GM23248 (cell line): ENCODE measurements at regions not wholly inside any gene's neighbourhood (a gene's known extent, or its start where the extent isn't known, plus 50 kb on each side); places are given as distances from the start of the nearest gene placed in this dataset.

Experiments
- DNase-seq: peaks from one replicate; pipeline ENCODE4 v3.0.0-alpha.2; 2015
- H2AFZ ChIP-seq: fragments of 200-600 bp; sonication (generic); 2 replicates; pipeline ENCODE4 v1.6.1; 2016; ENCODE audit warnings: antibody characterized with exemption
- H3F3A ChIP-seq: fragments of 200-600 bp; sonication (generic); 2 replicates; pipeline ENCODE4 v1.6.1; 2016; ENCODE audit warnings: mild to moderate bottlenecking, antibody characterized with exemption, mixed run types; ENCODE audit not compliant: insufficient read depth
- H3K27ac ChIP-seq: fragments of 200-600 bp; sonication (generic); 2 replicates; pipeline ENCODE4 v1.5.1; 2016; ENCODE audit warnings: mild to moderate bottlenecking
- H3K27me3 ChIP-seq: fragments of 200-600 bp; sonication (generic); replicated peaks from 2 replicates; pipeline ENCODE4 v1.6.1; 2016; ENCODE audit warnings: mild to moderate bottlenecking; ENCODE audit not compliant: insufficient read depth
- H3K36me3 ChIP-seq: fragments of 200-600 bp; sonication (generic); 2 replicates; pipeline ENCODE4 v1.6.1; 2016; ENCODE audit warnings: low read depth, mild to moderate bottlenecking
- H3K4me1 ChIP-seq: fragments of 200-600 bp; sonication (generic); 2 replicates; pipeline ENCODE4 v1.6.1; 2016; ENCODE audit warnings: mild to moderate bottlenecking; ENCODE audit not compliant: insufficient read depth
- H3K4me2 ChIP-seq: fragments of 200-600 bp; sonication (generic); one replicate; pipeline ENCODE4 v1.6.1; 2016; ENCODE audit warnings: mild to moderate bottlenecking; ENCODE audit not compliant: unreplicated experiment
- H3K4me3 ChIP-seq: fragments of 200-600 bp; sonication (generic); 2 replicates; pipeline ENCODE4 v1.5.1; 2016; ENCODE audit warnings: mild to moderate bottlenecking
- H3K79me2 ChIP-seq: fragments of 200-600 bp; sonication (generic); 2 replicates; pipeline ENCODE4 v1.6.1; 2016; ENCODE audit warnings: mild to moderate bottlenecking; ENCODE audit not compliant: insufficient read depth
- H3K9ac ChIP-seq: fragments of 200-600 bp; sonication (generic); 2 replicates; pipeline ENCODE4 v1.6.1; 2016; ENCODE audit warnings: mild to moderate bottlenecking
- H3K9me2 ChIP-seq: fragments of 200-600 bp; sonication (generic); 2 replicates; pipeline ENCODE4 v1.6.1; 2016; ENCODE audit warnings: mixed run types, mild to moderate bottlenecking, moderate library complexity; ENCODE audit not compliant: insufficient read depth
- H3K9me3 ChIP-seq: fragments of 200-600 bp; sonication (generic); one replicate; pipeline ENCODE4 v1.6.1; 2017; ENCODE audit warnings: low read depth
- H4K20me1 ChIP-seq: fragments of 200-600 bp; sonication (generic); 2 replicates; pipeline ENCODE4 v1.6.0; 2016; ENCODE audit not compliant: insufficient read depth
- EZH2 ChIP-seq: fragments of 200-600 bp; sonication (generic); IDR thresholded peaks from 2 replicates; pipeline ENCODE4 v1.6.1; 2018; ENCODE audit warnings: antibody characterized with exemption, mild to moderate bottlenecking; ENCODE audit not compliant: insufficient read depth, poor library complexity, severe bottlenecking
- EZH2phosphoT487 ChIP-seq: fragments of 200-600 bp; sonication (generic); IDR thresholded peaks from 2 replicates; pipeline ENCODE4 v1.6.1; 2018; ENCODE audit warnings: antibody characterized with exemption, moderate library complexity, mild to moderate bottlenecking, low read depth; ENCODE audit not compliant: insufficient read depth
- whole genome bisulfite sequencing, 2 experiments: methylation state at CpG; one replicate each; pipeline ENCODE4 v1.1.6; 2015 to 2017; ENCODE audit warnings: low lambda C conversion rate in 2 of 2, low coverage in 1 of 2; ENCODE audit errors: missing lambda C conversion rate in 2 of 2; 5-methylcytosine and 5-hydroxymethylcytosine counted together
- in situ Hi-C: fragments of 300-500 bp; cut with MboI; formaldehyde crosslinking; loops from 2 replicates; pipeline ENCODE4 v1.15.0; 2020

DNA sequence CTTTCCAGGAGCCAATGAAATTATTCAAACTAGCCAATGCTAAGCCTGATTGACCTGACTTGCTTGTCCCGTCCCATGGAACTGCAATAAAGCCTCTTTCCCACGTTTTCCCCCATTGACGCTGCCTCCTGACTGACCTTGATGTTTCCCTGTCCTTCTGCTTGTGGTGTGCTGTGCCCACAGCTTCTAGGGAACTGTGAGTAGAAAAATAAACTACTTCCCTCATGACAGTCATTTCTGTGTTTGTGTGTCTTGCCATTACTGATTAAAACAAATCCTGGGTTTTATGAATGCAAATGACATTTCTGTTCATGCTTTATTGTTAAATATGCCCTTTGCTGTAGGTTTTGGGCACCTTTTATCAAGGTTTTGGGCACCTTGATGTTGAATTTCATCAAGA, 91.3 kb upstream of the ABI1 start:
- no peak overlapping the region for H2AFZ ChIP-seq
- no peaks in the 10 kb centered on the region for H4K20me1 ChIP-seq
- no peaks in the 10 kb centered on the region; the same call in 1 of the 2 replicates for H3K27me3 ChIP-seq
- H3K27ac ChIP-seq = no peak overlapping the region
- DNase-seq = no peak
- no peaks in the 10 kb centered on the region for H3K79me2 ChIP-seq
- in situ Hi-C loops = no loop called here
- no peaks in the 10 kb centered on the region for H3F3A ChIP-seq
- H3K4me1 ChIP-seq = no peaks in the 10 kb centered on the region
- no peak overlapping the region for H3K9ac ChIP-seq
- H3K9me2 ChIP-seq = no peaks in the 10 kb centered on the region
- H3K4me3 ChIP-seq = no peak overlapping the region
- WGBS, 2 experiments = 49 to 64% methylated on average over 3 of the region's 3 CpGs
- TF ChIP-seq EZH2 (no peak), EZH2phosphoT487 (no peak)
- no peaks in the 10 kb centered on the region for H3K9me3 ChIP-seq
- no peaks in the 10 kb centered on the region for H3K36me3 ChIP-seq
- no peak overlapping the region for H3K4me2 ChIP-seq

DNA sequence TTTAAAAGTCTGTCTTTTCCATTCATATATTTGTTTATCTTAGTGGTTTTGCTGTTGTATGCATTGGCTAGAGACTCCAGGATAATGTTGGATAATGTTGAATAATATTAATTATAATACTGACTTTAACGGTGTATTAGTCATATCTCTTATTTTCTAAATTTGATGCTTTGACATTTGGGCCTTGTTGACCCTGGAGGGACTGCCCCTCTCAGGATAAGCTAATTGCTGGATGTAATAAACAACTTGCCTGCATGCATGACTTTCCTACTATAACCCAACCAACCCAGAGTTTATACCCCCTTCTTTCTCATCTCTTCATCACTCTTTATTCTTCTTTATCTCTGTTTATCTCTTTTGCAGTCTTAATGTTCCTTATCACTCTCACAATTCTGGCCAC, 90.9 kb upstream of the ABI1 start:
- H3K4me1 ChIP-seq = no peaks in the 10 kb centered on the region
- H3F3A ChIP-seq = no peaks in the 10 kb centered on the region
- H3K27me3 ChIP-seq = peaks cover 2% of the 10 kb centered on the region; the same call in 1 of the 2 replicates
- H3K4me2 ChIP-seq = no peak overlapping the region
- no peaks in the 10 kb centered on the region for H3K9me3 ChIP-seq
- TF ChIP-seq EZH2 = no peak
- TF ChIP-seq EZH2phosphoT487 = no peak
- H3K79me2 ChIP-seq = no peaks in the 10 kb centered on the region
- WGBS, 2 experiments = 88 to 100% methylated on average over 1 of the region's 1 CpG
- no peak overlapping the region for H3K4me3 ChIP-seq
- no peaks in the 10 kb centered on the region for H3K36me3 ChIP-seq
- in situ Hi-C loops = no loop called here
- H3K27ac ChIP-seq = no peak overlapping the region
- no peaks in the 10 kb centered on the region for H3K9me2 ChIP-seq
- no peak for DNase-seq
- H2AFZ ChIP-seq = no peak overlapping the region
- H3K9ac ChIP-seq = no peak overlapping the region
- H4K20me1 ChIP-seq = no peaks in the 10 kb centered on the region

DNA sequence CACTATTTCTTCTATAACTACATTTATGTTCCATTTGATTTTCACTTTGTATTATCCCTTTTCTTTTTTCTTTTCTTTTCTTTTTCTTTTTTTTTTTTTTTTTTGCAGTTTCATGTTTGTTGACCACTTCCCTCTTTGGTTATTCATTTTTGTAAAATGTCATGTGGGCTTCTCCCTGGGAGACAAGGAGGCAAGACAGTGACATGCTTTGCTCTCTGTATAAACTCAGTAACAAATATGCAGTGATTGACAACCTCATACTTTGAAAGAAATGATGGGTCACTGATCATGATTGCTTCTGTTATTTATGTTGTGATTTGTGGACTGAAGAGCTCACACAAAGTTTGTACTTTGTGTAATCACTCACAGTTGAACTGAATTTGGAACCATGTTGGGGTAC, 90.2 kb upstream of the ABI1 start:
- H3K4me1 ChIP-seq = no peaks in the 10 kb centered on the region
- H3K4me3 ChIP-seq = no peak overlapping the region
- TF ChIP-seq EZH2phosphoT487 = no peak
- no peak for TF ChIP-seq EZH2
- no peak overlapping the region for H3K27ac ChIP-seq
- H3K9ac ChIP-seq = no peak overlapping the region
- H3K79me2 ChIP-seq = no peaks in the 10 kb centered on the region
- H3K9me3 ChIP-seq = no peaks in the 10 kb centered on the region
- no peak for DNase-seq
- H3F3A ChIP-seq = no peaks in the 10 kb centered on the region
- no peak overlapping the region for H3K4me2 ChIP-seq
- no peaks in the 10 kb centered on the region for H3K9me2 ChIP-seq
- H3K27me3 ChIP-seq = peaks cover 3% of the 10 kb centered on the region; the same call in 1 of the 2 replicates
- in situ Hi-C loops = no loop called here
- no peaks in the 10 kb centered on the region for H4K20me1 ChIP-seq
- H2AFZ ChIP-seq = no peak overlapping the region
- H3K36me3 ChIP-seq = no peaks in the 10 kb centered on the region

DNA sequence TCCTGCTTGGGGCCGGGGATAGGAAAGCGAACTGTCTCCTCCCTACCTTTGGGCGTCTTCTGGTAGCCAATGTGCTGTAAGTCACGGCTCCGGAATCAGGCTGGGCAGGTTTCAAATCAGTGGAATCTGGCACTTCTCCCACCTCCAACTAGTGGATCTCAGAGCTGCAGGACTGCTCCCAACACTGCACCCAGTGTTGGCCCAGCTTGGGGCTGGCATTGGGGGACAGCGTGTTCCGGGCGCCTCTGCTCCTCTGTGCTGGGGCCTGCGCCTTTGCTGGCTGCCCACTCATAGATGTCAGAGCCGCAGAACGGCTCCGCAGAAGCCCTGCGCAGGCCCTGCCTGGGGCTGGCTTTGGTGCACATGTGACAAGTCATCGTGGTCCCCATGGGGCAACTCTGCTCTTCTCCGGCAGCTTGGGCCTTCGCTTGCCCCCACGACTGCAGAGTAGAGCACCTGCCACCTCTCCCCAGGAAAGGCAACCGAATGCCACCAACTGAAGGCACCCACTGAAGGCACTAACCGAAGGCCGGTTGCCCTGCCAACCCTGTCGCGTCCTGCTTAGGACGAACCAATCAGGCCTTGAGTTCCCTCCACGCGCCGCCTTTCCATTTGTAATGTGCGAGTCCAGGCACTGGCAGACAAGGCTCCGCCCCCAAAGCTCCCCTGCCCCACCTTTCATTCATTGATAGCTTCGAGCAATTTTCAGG, 85.5 kb upstream of the ABI1 start:
- H3K4me1 ChIP-seq = no peaks in the 10 kb centered on the region
- no peaks in the 10 kb centered on the region for H4K20me1 ChIP-seq
- no peaks in the 10 kb centered on the region for H3K36me3 ChIP-seq
- no peak overlapping the region for H3K27ac ChIP-seq
- no peak overlapping the region for H3K9ac ChIP-seq
- no peak overlapping the region for H3K4me3 ChIP-seq
- in situ Hi-C loops = no loop called here
- no peaks in the 10 kb centered on the region for H3K79me2 ChIP-seq
- 39 to 42% methylated on average over 25 to 28 of the region's 29 CpGs for WGBS, 2 experiments
- TF ChIP-seq EZH2 (no peak), EZH2phosphoT487 (no peak)
- no peaks in the 10 kb centered on the region for H3K9me2 ChIP-seq
- H2AFZ ChIP-seq = no peak overlapping the region
- peaks cover 3% of the 10 kb centered on the region; the same call in 1 of the 2 replicates for H3K27me3 ChIP-seq
- no peak for DNase-seq
- no peaks in the 10 kb centered on the region for H3F3A ChIP-seq
- H3K4me2 ChIP-seq = no peak overlapping the region
- no peaks in the 10 kb centered on the region for H3K9me3 ChIP-seq

DNA sequence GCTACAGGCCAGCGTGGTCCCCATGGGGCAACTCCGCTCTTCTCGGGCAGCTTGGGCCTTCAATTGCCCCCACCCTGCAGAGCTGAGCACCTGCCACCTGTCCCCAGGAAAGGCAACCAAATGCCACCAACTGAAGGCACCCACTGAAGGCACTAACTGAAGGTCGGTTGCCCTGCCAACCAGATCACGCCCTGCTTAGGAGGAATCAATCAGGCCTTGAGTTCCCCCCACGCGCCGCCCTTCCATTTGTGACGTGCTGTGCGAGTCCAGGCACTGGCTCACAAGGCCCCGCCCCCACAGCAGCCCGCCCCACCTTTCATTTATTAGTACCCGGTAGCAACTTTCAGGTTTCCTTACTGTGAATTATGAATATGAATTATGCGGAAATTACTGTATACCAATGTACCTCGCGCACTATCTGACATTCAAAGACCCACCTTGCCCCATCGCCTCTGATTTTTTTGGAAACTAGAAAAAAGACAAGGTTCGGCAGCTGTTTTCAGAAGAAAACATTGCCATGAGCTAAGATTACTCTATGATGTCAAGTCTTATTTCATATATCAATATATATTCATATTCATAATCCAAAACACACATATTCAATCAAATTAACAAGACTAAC, 83.6 kb upstream of the ABI1 start:
- in situ Hi-C loops = no loop called here
- H3K9ac ChIP-seq = no peak overlapping the region
- H3K4me2 ChIP-seq = no peak overlapping the region
- no peaks in the 10 kb centered on the region for H3K9me3 ChIP-seq
- TF ChIP-seq EZH2phosphoT487 (no peak), EZH2 (no peak)
- DNase-seq = no peak
- H2AFZ ChIP-seq = no peak overlapping the region
- no peaks in the 10 kb centered on the region for H3K36me3 ChIP-seq
- H3F3A ChIP-seq = no peaks in the 10 kb centered on the region
- 72 to 75% methylated on average over 18 of the region's 18 CpGs for WGBS, 2 experiments
- H3K79me2 ChIP-seq = no peaks in the 10 kb centered on the region
- H3K27me3 ChIP-seq = peaks cover 3% of the 10 kb centered on the region; the same call in 1 of the 2 replicates
- H3K4me1 ChIP-seq = no peaks in the 10 kb centered on the region
- H3K4me3 ChIP-seq = no peak overlapping the region
- no peaks in the 10 kb centered on the region for H4K20me1 ChIP-seq
- no peaks in the 10 kb centered on the region for H3K9me2 ChIP-seq
- no peak overlapping the region for H3K27ac ChIP-seq
